GM12878 (cell line): ENCODE measurements at regions not wholly inside any gene's neighbourhood (a gene's known extent, or its start where the extent isn't known, plus 50 kb on each side); places are given as distances from the start of the nearest gene placed in this dataset.

ENCODE experiments used
- ATAC-seq: fragments of 200-7000 bp; cut with Tn5 transposase; 3 replicates; pipeline ENCODE4 v1.9.1; 2020; ENCODE audit warnings: mild to moderate bottlenecking, moderate library complexity
- BruUV-seq: library from RNA; stranded (reverse); fragments of 400-500 nt; replicated peaks from 2 replicates; lab custom pipeline; 2021; lab: Mats Ljungman, UMichigan
- CTCF ChIA-PET: fragments of 300-600 bp; sonication (Branson Sonifier 250); formaldehyde crosslinking; extraction: SDS; loops from one replicate; lab custom pipeline; 2021; ENCODE audit warnings: inconsistent platforms; lab: Yijun Ruan, JAX
- POLR2A ChIA-PET: fragments of 350-600 bp; formaldehyde crosslinking; extraction: SDS; loops from one replicate; lab custom pipeline; 2021; ENCODE audit warnings: inconsistent platforms; lab: Charles Lee
- RAD21 ChIA-PET: fragments of 300-600 bp; sonication (Branson Sonifier 250); formaldehyde crosslinking; loops from one replicate; lab custom pipeline; 2023; ENCODE audit warnings: antibody characterized with exemption; ENCODE audit not compliant: unreplicated experiment; lab: Charles Lee
- SMC1A ChIA-PET: fragments of 300-600 bp; sonication (Branson Sonifier 250); formaldehyde crosslinking; loops from one replicate; lab custom pipeline; 2023; ENCODE audit not compliant: unreplicated experiment, uncharacterized antibody; lab: Charles Lee
- DNase-seq: peaks from one replicate; pipeline ENCODE4 v3.0.0-alpha.2; 2011; ENCODE audit warnings: low read depth, low spot score
- FAIRE-seq: peaks from 3 replicates; lab custom pipeline; 2011; peaks lifted over from hg19 to GRCh38; lab: Jason Lieb, UNC
- H2AFZ ChIP-seq: 2 replicates; pipeline ENCODE4 v1.6.0; 2011; ENCODE audit warnings: low read depth, low read length, control low read depth; ENCODE audit not compliant: control insufficient read depth
- H3K27ac ChIP-seq: 2 replicates; pipeline ENCODE4 v1.5.1; 2011; ENCODE audit warnings: control low read depth; ENCODE audit not compliant: control insufficient read depth, insufficient read depth
- H3K27me3 ChIP-seq, 2 experiments: replicated peaks in 1 of 2; 2 replicates each; pipeline versions ENCODE4 v1.6.0 to v1.6.1; 2011; ENCODE audit warnings: low read length in 1 of 2; ENCODE audit not compliant: control insufficient read depth in 2 of 2, insufficient read depth in 2 of 2
- H3K36me3 ChIP-seq, 2 experiments: 2 replicates each; pipeline ENCODE4 v1.5.1; 2011; ENCODE audit warnings: low read length in 1 of 2; ENCODE audit not compliant: control insufficient read depth in 2 of 2, insufficient read depth in 2 of 2
- H3K4me1 ChIP-seq: 2 replicates; pipeline ENCODE4 v1.6.1; 2011; ENCODE audit warnings: mild to moderate bottlenecking, low read length, moderate library complexity, mixed read lengths; ENCODE audit not compliant: control insufficient read depth, insufficient read depth
- H3K4me2 ChIP-seq: 2 replicates; pipeline ENCODE4 v1.6.0; 2011; ENCODE audit warnings: control low read depth; ENCODE audit not compliant: control insufficient read depth, insufficient read depth
- H3K4me3 ChIP-seq: fragments of 200-600 bp; sonication (generic); 2 replicates; pipeline ENCODE4 v1.5.1; 2016
- H3K79me2 ChIP-seq: 2 replicates; pipeline ENCODE4 v1.6.0; 2011; ENCODE audit warnings: low read length; ENCODE audit not compliant: control insufficient read depth, insufficient read depth
- H3K9ac ChIP-seq: 2 replicates; pipeline ENCODE4 v1.8.0; 2011; ENCODE audit warnings: low read length, control low read depth, mixed read lengths; ENCODE audit not compliant: control insufficient read depth, insufficient read depth
- H3K9me3 ChIP-seq: replicated peaks from 3 replicates; pipeline ENCODE4 v1.5.1; 2011; ENCODE audit warnings: mild to moderate bottlenecking, low read length; ENCODE audit not compliant: control insufficient read depth, insufficient read depth
- H4K20me1 ChIP-seq: 2 replicates; pipeline ENCODE4 v1.6.0; 2011; ENCODE audit not compliant: control insufficient read depth, insufficient read depth
- IKZF2 ChIP-seq, 2 experiments: fragments of 450-650 bp; IDR thresholded peaks; 2 replicates each; pipeline ENCODE4 v1.6.1; 2017; ENCODE audit warnings: mild to moderate bottlenecking in 2 of 2, moderate library complexity in 2 of 2
- USF2 ChIP-seq: IDR thresholded peaks from 2 replicates; pipeline ENCODE4 v1.6.1; 2011; ENCODE audit warnings: low read depth, low read length, improper control_type of control experiment, borderline replicate concordance
- YY1 ChIP-seq: IDR thresholded peaks from 2 replicates; pipeline ENCODE4 v1.6.1; 2011; ENCODE audit warnings: low read depth, mild to moderate bottlenecking, low read length
- ZNF217 ChIP-seq: fragments of 450-650 bp; IDR thresholded peaks from 2 replicates; pipeline ENCODE4 v1.6.1; 2017; ENCODE audit warnings: antibody characterized with exemption, mild to moderate bottlenecking
- ZNF384 ChIP-seq: IDR thresholded peaks from 2 replicates; pipeline ENCODE4 v1.6.1; 2012; ENCODE audit warnings: low read depth, mild to moderate bottlenecking, low read length, improper control_type of control experiment, borderline replicate concordance
- WGBS: methylation state at CpG from one replicate; pipeline ENCODE4 v1.1.6; 2016; ENCODE audit warnings: low lambda C conversion rate; ENCODE audit not compliant: insufficient replicate concordance, insufficient coverage; ENCODE audit errors: missing lambda C conversion rate; 5-methylcytosine and 5-hydroxymethylcytosine counted together
- in situ Hi-C: fragments of 300-500 bp; cut with MboI; formaldehyde crosslinking; loops from 9 replicates; pipeline ENCODE4 v1.14.3; 2018; ENCODE audit warnings: mixed read lengths
- intact Hi-C: fragments of 100-400 bp; cut with micrococcal nuclease; formaldehyde crosslinking; loops from one replicate; pipeline ENCODE4 v1.14.2; 2022; ENCODE audit not compliant: unreplicated experiment
- TF ChIP-seq, protein P1 (sequence below): fragments of 450-650 bp; IDR thresholded peaks from 2 replicates; pipeline ENCODE4 v1.6.1; 2017; ENCODE audit warnings: borderline replicate concordance
- TF ChIP-seq, protein P2 (sequence below): fragments of 450-650 bp; IDR thresholded peaks from 2 replicates; pipeline ENCODE4 v1.6.1; 2016; ENCODE audit warnings: mild to moderate bottlenecking

GRCh38 chr11:8811571-8811970 is 99.4 kb upstream of the AKIP1 start (continued):
- TF ChIP-seq IKZF2 (IDR thresholded peaks at IDR 0.05) (no peak), ZNF384 (no peak), YY1 (no peak), ZNF217 (no peak)
- TF ChIP-seq, protein P1, sequence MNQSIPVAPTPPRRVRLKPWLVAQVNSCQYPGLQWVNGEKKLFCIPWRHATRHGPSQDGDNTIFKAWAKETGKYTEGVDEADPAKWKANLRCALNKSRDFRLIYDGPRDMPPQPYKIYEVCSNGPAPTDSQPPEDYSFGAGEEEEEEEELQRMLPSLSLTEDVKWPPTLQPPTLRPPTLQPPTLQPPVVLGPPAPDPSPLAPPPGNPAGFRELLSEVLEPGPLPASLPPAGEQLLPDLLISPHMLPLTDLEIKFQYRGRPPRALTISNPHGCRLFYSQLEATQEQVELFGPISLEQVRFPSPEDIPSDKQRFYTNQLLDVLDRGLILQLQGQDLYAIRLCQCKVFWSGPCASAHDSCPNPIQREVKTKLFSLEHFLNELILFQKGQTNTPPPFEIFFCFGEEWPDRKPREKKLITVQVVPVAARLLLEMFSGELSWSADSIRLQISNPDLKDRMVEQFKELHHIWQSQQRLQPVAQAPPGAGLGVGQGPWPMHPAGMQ, result no peak

- Histone ChIP-seq H3K4me3 (no peak overlapping the region), H3K9me3 (no peaks in the 10 kb centered on the region), H2AFZ (no peak overlapping the region), H3K79me2 (no peaks in the 10 kb centered on the region), H3K9ac (no peak overlapping the region), H3K27ac (no peak overlapping the region), H3K36me3 (no peaks in the 10 kb centered on the region; a peak in 1 of 4 replicates), H4K20me1 (no peaks in the 10 kb centered on the region), H3K4me2 (no peak overlapping the region), H3K4me1 (peaks cover 4% of the 10 kb centered on the region), H3K27me3 (peaks cover 0 to 2% of the 10 kb centered on the region in 2 experiments; a peak in 2 of 4 replicates)
- WGBS, result 38% methylated on average over 3 of the region's 3 CpGs
- FAIRE-seq (no peak), ATAC-seq (no peak), DNase-seq (no peak)
- TF ChIP-seq IKZF2 (IDR thresholded peaks at IDR 0.05) (no peak), USF2 (no peak)
- TF ChIP-seq, protein P2, sequence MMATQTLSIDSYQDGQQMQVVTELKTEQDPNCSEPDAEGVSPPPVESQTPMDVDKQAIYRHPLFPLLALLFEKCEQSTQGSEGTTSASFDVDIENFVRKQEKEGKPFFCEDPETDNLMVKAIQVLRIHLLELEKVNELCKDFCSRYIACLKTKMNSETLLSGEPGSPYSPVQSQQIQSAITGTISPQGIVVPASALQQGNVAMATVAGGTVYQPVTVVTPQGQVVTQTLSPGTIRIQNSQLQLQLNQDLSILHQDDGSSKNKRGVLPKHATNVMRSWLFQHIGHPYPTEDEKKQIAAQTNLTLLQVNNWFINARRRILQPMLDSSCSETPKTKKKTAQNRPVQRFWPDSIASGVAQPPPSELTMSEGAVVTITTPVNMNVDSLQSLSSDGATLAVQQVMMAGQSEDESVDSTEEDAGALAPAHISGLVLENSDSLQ, result no peak
- BruUV-seq, result no TSS peak
- SMC1A ChIA-PET, result interaction anchor here (1.0 to 2.0 kb wide), 3 partner anchors 8 to 245 kb away, joined by 3 to 9 read pairs (median 6); no protein-coding TSS in a partner anchor
- intact Hi-C loops, result loop anchor here (5.0 to 10.0 kb wide), 2 partner anchors 150 to 218 kb away; partner anchors contain the start of genes STK33 and TMEM9B
- RAD21 ChIA-PET, result interaction anchor here (1.1 to 1.5 kb wide), 2 partner anchors 147 to 245 kb away, joined by 3 to 5 read pairs; no protein-coding TSS in a partner anchor
- CTCF ChIA-PET, result interaction anchor here (0.7 to 4.4 kb wide), 8 partner anchors 11 to 218 kb away, joined by 3 to 17 read pairs (median 4); no protein-coding TSS in a partner anchor
- in situ Hi-C loops, result no loop called here
- POLR2A ChIA-PET, result no interaction called here
These were observed 98.6 kb upstream of the AKIP1 start for GRCh38 chr11:8812438-8812837.
